Astrocyte (in vitro differentiated cells and primary cell): ENCODE measurements at regions not wholly inside any gene's neighbourhood (a gene's known extent, or its start where the extent isn't known, plus 50 kb on each side); places are given as distances from the start of the nearest gene placed in this dataset.
A peak's percentile ranks its signal among the peaks of the same experiment; 100 is the strongest.

Source experiments
- DNase-seq: peaks from one replicate; pipeline ENCODE4 v3.0.0-alpha.2; 2010; ENCODE audit warnings: low read depth
- FAIRE-seq: peaks from 2 replicates; lab custom pipeline; 2011; peaks lifted over from hg19 to GRCh38; lab: Jason Lieb, UNC
- H2AFZ ChIP-seq: 2 replicates; pipeline ENCODE4 v1.6.0; 2012; ENCODE audit warnings: low read depth, low read length, inconsistent platforms
- H3K27ac ChIP-seq: 2 replicates; pipeline ENCODE4 v1.5.1; 2011; ENCODE audit warnings: low read depth, low read length, inconsistent platforms
- H3K27me3 ChIP-seq: 2 replicates; pipeline ENCODE4 v1.6.0; 2011; ENCODE audit warnings: low read length, inconsistent platforms; ENCODE audit not compliant: insufficient read depth
- H3K36me3 ChIP-seq: 2 replicates; pipeline ENCODE4 v1.5.1; 2011; ENCODE audit warnings: low read length, inconsistent platforms; ENCODE audit not compliant: insufficient read depth
- H3K4me1 ChIP-seq: 2 replicates; pipeline ENCODE4 v1.5.1; 2011; ENCODE audit warnings: low read length, inconsistent platforms; ENCODE audit not compliant: insufficient read depth
- H3K4me2 ChIP-seq: 2 replicates; pipeline ENCODE4 v1.6.0; 2012; ENCODE audit warnings: low read length, inconsistent platforms
- H3K4me3 ChIP-seq: 2 replicates; pipeline ENCODE4 v1.5.1; 2011; ENCODE audit warnings: low read depth, mild to moderate bottlenecking, low read length, inconsistent platforms; ENCODE audit not compliant: insufficient read depth
- H3K79me2 ChIP-seq: 2 replicates; pipeline ENCODE4 v1.6.0; 2012; ENCODE audit warnings: mild to moderate bottlenecking, low read length, inconsistent platforms; ENCODE audit not compliant: insufficient read depth
- H3K9ac ChIP-seq: 2 replicates; pipeline ENCODE4 v1.6.0; 2012; ENCODE audit warnings: mild to moderate bottlenecking, low read length, inconsistent platforms
- H3K9me3 ChIP-seq: 2 replicates; pipeline ENCODE4 v1.5.1; 2012; ENCODE audit warnings: low read depth, mild to moderate bottlenecking, low read length, inconsistent platforms; ENCODE audit not compliant: insufficient read depth
- H4K20me1 ChIP-seq: 2 replicates; pipeline ENCODE4 v1.6.0; 2012; ENCODE audit warnings: low read length, inconsistent platforms; ENCODE audit not compliant: insufficient read depth
- H3K27ac Mint-ChIP-seq: one replicate; pipeline ENCODE4 v1.8.0; 2021; ENCODE audit warnings: mild to moderate bottlenecking, mixed read lengths; ENCODE audit not compliant: unreplicated experiment
- H3K27me3 Mint-ChIP-seq: one replicate; pipeline ENCODE4 v1.8.0; 2021; ENCODE audit warnings: low read depth, mixed read lengths; ENCODE audit not compliant: unreplicated experiment
- H3K36me3 Mint-ChIP-seq: one replicate; pipeline ENCODE4 v1.8.0; 2021; ENCODE audit warnings: low read depth, mixed read lengths; ENCODE audit not compliant: unreplicated experiment
- H3K4me1 Mint-ChIP-seq: one replicate; pipeline ENCODE4 v1.8.0; 2021; ENCODE audit warnings: low read depth, mixed read lengths; ENCODE audit not compliant: unreplicated experiment
- H3K4me3 Mint-ChIP-seq: one replicate; pipeline ENCODE4 v1.8.0; 2021; ENCODE audit warnings: mild to moderate bottlenecking, moderate library complexity, mixed read lengths; ENCODE audit not compliant: unreplicated experiment
- H3K9me3 Mint-ChIP-seq: one replicate; pipeline ENCODE4 v1.8.0; 2021; ENCODE audit warnings: mild to moderate bottlenecking, mixed read lengths; ENCODE audit not compliant: unreplicated experiment
- CTCF ChIP-seq: IDR thresholded peaks from 2 replicates; pipeline ENCODE4 v1.5.1; 2011; ENCODE audit warnings: low read depth, mild to moderate bottlenecking, inconsistent platforms, low read length, moderate library complexity; ENCODE audit not compliant: insufficient read depth
- EZH2 ChIP-seq: IDR thresholded peaks from 2 replicates; pipeline ENCODE4 v1.6.1; 2012; ENCODE audit warnings: mild to moderate bottlenecking, low read length, inconsistent platforms; ENCODE audit not compliant: insufficient read depth

- Mint-ChIP-seq H3K27ac (no peak overlapping the region), H3K4me3 (no peak overlapping the region), H3K27me3 (peaks cover 3% of the 10 kb centered on the region), H3K36me3 (no peaks in the 10 kb centered on the region), H3K9me3 (no peaks in the 10 kb centered on the region), H3K4me1 (no peaks in the 10 kb centered on the region)
- TF ChIP-seq CTCF (no peak), EZH2 (no peak)
- no peaks in the 10 kb centered on the region for H4K20me1 ChIP-seq
- no peak overlapping the region for H2AFZ ChIP-seq
- DNase-seq (no peak), FAIRE-seq (no peak)
- no peaks in the 10 kb centered on the region for H3K9me3 ChIP-seq
- no peak overlapping the region for H3K27ac ChIP-seq
- no peak overlapping the region for H3K4me3 ChIP-seq
- H3K36me3 ChIP-seq: no peaks in the 10 kb centered on the region
- no peak overlapping the region for H3K4me2 ChIP-seq
- no peaks in the 10 kb centered on the region for H3K79me2 ChIP-seq
- H3K9ac ChIP-seq: no peak overlapping the region
- no peaks in the 10 kb centered on the region for H3K27me3 ChIP-seq
- H3K4me1 ChIP-seq: no peaks in the 10 kb centered on the region
These were observed 273.4 kb downstream of the BMP4 start for GRCh38 chr14:53683229-53683628.

- H3K4me3 Mint-ChIP-seq: no peak overlapping the region
- no peak for TF ChIP-seq CTCF
- no peak for TF ChIP-seq EZH2
- H3K4me2 ChIP-seq: no peak overlapping the region
These were observed 284.1 kb downstream of the BMP4 start for GRCh38 chr14:53672526-53672925.

GRCh38 chr14:53670701-53671100, 285.9 kb downstream of the BMP4 start:
- TF ChIP-seq CTCF: no peak
- TF ChIP-seq EZH2: no peak
- H4K20me1 ChIP-seq: no peaks in the 10 kb centered on the region
- H3K9ac ChIP-seq: no peak overlapping the region
- no peak overlapping the region for H3K4me2 ChIP-seq
- H3K27me3 ChIP-seq: no peaks in the 10 kb centered on the region
- H2AFZ ChIP-seq: no peak overlapping the region
- peaks cover 21% of the 10 kb centered on the region for H3K4me1 Mint-ChIP-seq
- H3K27ac Mint-ChIP-seq: peak overlapping the region; percentile 37
- no peaks in the 10 kb centered on the region for H3K9me3 ChIP-seq
- no peaks in the 10 kb centered on the region for H3K79me2 ChIP-seq
- no peak overlapping the region for H3K27ac ChIP-seq
- H3K36me3 ChIP-seq: no peaks in the 10 kb centered on the region
- H3K36me3 Mint-ChIP-seq: no peaks in the 10 kb centered on the region
- no peaks in the 10 kb centered on the region for H3K27me3 Mint-ChIP-seq
- FAIRE-seq (no peak), DNase-seq (peak; percentile 79)
- H3K9me3 Mint-ChIP-seq: no peaks in the 10 kb centered on the region
- H3K4me1 ChIP-seq: no peaks in the 10 kb centered on the region
- no peak overlapping the region for H3K4me3 ChIP-seq
- no peak overlapping the region for H3K4me3 Mint-ChIP-seq

More at GRCh38 chr14:53672526-53672925, 284.1 kb downstream of the BMP4 start:
- no peaks in the 10 kb centered on the region for H3K9me3 ChIP-seq
- no peaks in the 10 kb centered on the region for H3K36me3 Mint-ChIP-seq
- H3K9me3 Mint-ChIP-seq: no peaks in the 10 kb centered on the region
- H3K4me1 Mint-ChIP-seq: peaks cover 18% of the 10 kb centered on the region
- no peaks in the 10 kb centered on the region for H3K27me3 Mint-ChIP-seq
- no peaks in the 10 kb centered on the region for H3K4me1 ChIP-seq
- H3K9ac ChIP-seq: no peak overlapping the region
- no peak for FAIRE-seq
- H3K79me2 ChIP-seq: no peaks in the 10 kb centered on the region
- no peak overlapping the region for H3K27ac ChIP-seq
- H3K27me3 ChIP-seq: no peaks in the 10 kb centered on the region
- H3K36me3 ChIP-seq: no peaks in the 10 kb centered on the region
- no peak overlapping the region for H3K4me3 ChIP-seq
- no peak for DNase-seq
- H3K27ac Mint-ChIP-seq: no peak overlapping the region
- no peak overlapping the region for H2AFZ ChIP-seq
- H4K20me1 ChIP-seq: no peaks in the 10 kb centered on the region
